Ammon's horn (tissue), 1 donor: ENCODE measurements at regions not wholly inside any gene's neighbourhood (a gene's known extent, or its start where the extent isn't known, plus 50 kb on each side); places are given as distances from the start of the nearest gene placed in this dataset.
A peak's percentile ranks its signal among the peaks of the same experiment; 100 is the strongest.
"Not testable (repeated sequence)": the region's sequence is repeated elsewhere in the genome, so short reads cannot be mapped to it uniquely, and the experiment has no call there.

ENCODE experiments used
- DNase-seq: peaks from one replicate; pipeline ENCODE4 v3.0.0-alpha.2; 2016; ENCODE audit warnings: low spot score

GRCh38 chr1:244758708-244759107 lies 76.8 kb upstream of the COX20 start:
- no peak for DNase-seq

GRCh38 chr1:244759158-244759557 lies 76.3 kb upstream of the COX20 start:
- no peak for DNase-seq

GRCh38 chr1:244760471-244760870 lies 75.0 kb upstream of the COX20 start:
- no peak for DNase-seq

- peak; percentile 19 for DNase-seq
Observed at GRCh38 chr1:244761279-244761678, 74.2 kb upstream of the COX20 start.

GRCh38 chr1:244762629-244763028 lies 72.8 kb upstream of the COX20 start:
- no peak for DNase-seq

- no peak for DNase-seq
Observed at GRCh38 chr1:244768186-244768585, 67.3 kb upstream of the COX20 start.

- no peak for DNase-seq
Observed at GRCh38 chr1:244768804-244769203, 66.7 kb upstream of the COX20 start.

- peak; percentile 11 for DNase-seq
Observed at GRCh38 chr1:244770556-244770955, 64.9 kb upstream of the COX20 start.

- DNase-seq: no peak
Observed at GRCh38 chr1:244773513-244773912, 61.9 kb upstream of the COX20 start.

- not testable (repeated sequence) for DNase-seq
Observed at GRCh38 chr1:244776783-244777182, 58.7 kb upstream of the COX20 start.

GRCh38 chr1:244778344-244778743 lies 57.1 kb upstream of the COX20 start:
- peak; percentile 14 for DNase-seq

- no peak for DNase-seq
Observed at GRCh38 chr1:244779410-244779809, 56.0 kb upstream of the COX20 start.

- no peak for DNase-seq
Observed at GRCh38 chr1:244780311-244780710, 55.1 kb upstream of the COX20 start.

- DNase-seq: no peak
Observed at GRCh38 chr1:244782056-244782455, 53.4 kb upstream of the COX20 start.

- no peak for DNase-seq
Observed at GRCh38 chr1:244783138-244783537, 52.3 kb upstream of the COX20 start.
